ENCODE measurements at regions not wholly inside any gene's neighbourhood (a gene's known extent, or its start where the extent isn't known, plus 50 kb on each side); places are given as distances from the start of the nearest gene placed in this dataset.
A peak's percentile ranks its signal among the peaks of the same experiment; 100 is the strongest.

GRCh38 chr5:138664276-138664943 lies 88.8 kb upstream of the CTNNA1 start:
- DNase-seq, result no peak

GRCh38 chr5:138663561-138663960 lies 88.4 kb upstream of the HSPA9 start:
- DNase-seq, result no peak

- DNase-seq, result peak; percentile 27
These were observed 87.8 kb upstream of the HSPA9 start for GRCh38 chr5:138663009-138663408.

- peak; percentile 35 for DNase-seq
These were observed 87.4 kb upstream of the HSPA9 start for GRCh38 chr5:138662599-138662998.

- DNase-seq, result peak; percentile 16
These were observed 86.8 kb upstream of the HSPA9 start for GRCh38 chr5:138661991-138662434.

GRCh38 chr5:138661291-138661960 lies 86.2 kb upstream of the HSPA9 start:
- DNase-seq, result peak; percentile 18

GRCh38 chr5:138660051-138660572 lies 84.9 kb upstream of the HSPA9 start:
- DNase-seq, result no peak

GRCh38 chr5:138659561-138659960 lies 84.4 kb upstream of the HSPA9 start:
- DNase-seq, result no peak

GRCh38 chr5:138659121-138659520 lies 83.9 kb upstream of the HSPA9 start:
- no peak for DNase-seq

GRCh38 chr5:138658676-138659075 lies 83.5 kb upstream of the HSPA9 start:
- no peak for DNase-seq

- DNase-seq, result no peak
These were observed 82.2 kb upstream of the HSPA9 start for GRCh38 chr5:138657360-138657759.

- no peak for DNase-seq
These were observed 81.7 kb upstream of the HSPA9 start for GRCh38 chr5:138656916-138657315.

- DNase-seq, result no peak
These were observed 80.5 kb upstream of the HSPA9 start for GRCh38 chr5:138655530-138656190.

GRCh38 chr5:138654281-138654867 lies 79.2 kb upstream of the HSPA9 start:
- no peak for DNase-seq

GRCh38 chr5:138653502-138653901 lies 78.3 kb upstream of the HSPA9 start:
- no peak for DNase-seq

GRCh38 chr5:138651767-138652117 lies 76.5 kb upstream of the HSPA9 start:
- no peak for DNase-seq

GRCh38 chr5:138651058-138651766 lies 76.0 kb upstream of the HSPA9 start:
- DNase-seq, result no peak

- DNase-seq, result no peak
These were observed 75.0 kb upstream of the HSPA9 start for GRCh38 chr5:138650196-138650595.

- DNase-seq, result no peak
These were observed 74.6 kb upstream of the HSPA9 start for GRCh38 chr5:138649775-138650174.

GRCh38 chr5:138649316-138649720 lies 74.1 kb upstream of the HSPA9 start:
- DNase-seq, result no peak

GRCh38 chr5:138648841-138649240 lies 73.6 kb upstream of the HSPA9 start:
- no peak for DNase-seq

GRCh38 chr5:138647794-138648410 lies 72.7 kb upstream of the HSPA9 start:
- DNase-seq, result no peak

All from activated CD4-positive, CD25-positive, alpha-beta regulatory T cell treated with anti-CD3 and anti-CD28 coated beads, Interleukin-2, amount 50 U/mL, for 72 hours (primary cell).